H1 (cell line): ENCODE measurements at regions not wholly inside any gene's neighbourhood (a gene's known extent, or its start where the extent isn't known, plus 50 kb on each side); places are given as distances from the start of the nearest gene placed in this dataset.

Experiments
- CTCF ChIA-PET: fragments of 300-600 bp; sonication (Branson Sonifier 250); formaldehyde crosslinking; loops from one replicate; lab custom pipeline; 2021; ENCODE audit not compliant: partially characterized antibody; lab: Charles Lee
- POLR2A ChIA-PET: fragments of 300-600 bp; sonication (Branson Sonifier 250); formaldehyde crosslinking; loops from one replicate; lab custom pipeline; 2021; ENCODE audit warnings: inconsistent platforms; ENCODE audit not compliant: partially characterized antibody; lab: Charles Lee
- DNase-seq, 2 experiments: peaks; one replicate each; pipeline versions ENCODE4 v3.0.0 to v3.0.0-alpha.2; 2010 to 2022; ENCODE audit warnings: low spot score in 2 of 2, low read depth in 1 of 2, mixed read lengths in 1 of 2
- FAIRE-seq: peaks from 2 replicates; lab custom pipeline; 2011; peaks lifted over from hg19 to GRCh38; lab: Jason Lieb, UNC
- H2AFZ ChIP-seq: 2 replicates; pipeline ENCODE4 v1.8.1; 2012; ENCODE audit warnings: low read length, inconsistent platforms
- H2AK5ac ChIP-seq: 2 replicates; pipeline ENCODE4 v1.6.1; 2013; ENCODE audit warnings: low read depth, low read length
- H2BK120ac ChIP-seq: replicated peaks from 2 replicates; pipeline ENCODE3; 2013; ENCODE audit warnings: low read depth, low read length, inconsistent platforms
- H2BK12ac ChIP-seq: 2 replicates; pipeline ENCODE4 v1.6.1; 2013; ENCODE audit warnings: low read depth, low read length
- H2BK15ac ChIP-seq: 2 replicates; pipeline ENCODE4 v1.6.1; 2013; ENCODE audit warnings: low read length
- H2BK20ac ChIP-seq: 2 replicates; pipeline ENCODE4 v1.6.1; 2013; ENCODE audit warnings: low read length
- H2BK5ac ChIP-seq: 2 replicates; pipeline ENCODE4 v1.6.1; 2013; ENCODE audit warnings: low read depth, low read length
- H3K14ac ChIP-seq: 2 replicates; pipeline ENCODE4 v1.6.1; 2013; ENCODE audit warnings: inconsistent platforms; ENCODE audit not compliant: insufficient read length
- H3K18ac ChIP-seq: 2 replicates; pipeline ENCODE4 v1.6.1; 2013; ENCODE audit warnings: low read length; ENCODE audit errors: extremely low read depth
- H3K23ac ChIP-seq: 2 replicates; pipeline ENCODE4 v1.6.1; 2013; ENCODE audit warnings: inconsistent platforms; ENCODE audit not compliant: insufficient read length
- H3K23me2 ChIP-seq: 2 replicates; pipeline ENCODE4 v1.6.1; 2013; ENCODE audit warnings: low read depth, low read length
- H3K27ac ChIP-seq: 2 replicates; pipeline ENCODE4 v1.6.1; 2011; ENCODE audit warnings: low read depth, low read length, inconsistent platforms
- H3K27me3 ChIP-seq, 4 experiments: replicated peaks in 1 of 4; 1 replicate in 1 of 4; 2 replicates in 3 of 4; pipeline versions ENCODE4 v1.6.1 to v1.8.1; 2011 to 2013; ENCODE audit warnings: low read length in 3 of 4, mild to moderate bottlenecking in 3 of 4, inconsistent platforms in 2 of 4, mixed read lengths in 2 of 4, moderate library complexity in 1 of 4; ENCODE audit not compliant: control insufficient read depth in 3 of 4, insufficient read depth in 3 of 4; ENCODE audit errors: extremely low read depth in 1 of 4
- H3K36me3 ChIP-seq, 4 experiments: 2 replicates each; pipeline versions ENCODE4 v1.6.1 to v1.8.1; 2011 to 2013; ENCODE audit warnings: mild to moderate bottlenecking in 4 of 4, low read length in 3 of 4, moderate library complexity in 2 of 4, control low read depth in 1 of 4, inconsistent platforms in 1 of 4; ENCODE audit not compliant: insufficient read depth in 4 of 4, control insufficient read depth in 2 of 4
- H3K4ac ChIP-seq: replicated peaks from 2 replicates; pipeline ENCODE3; 2013; ENCODE audit warnings: low read length, low read depth, mixed read lengths, inconsistent platforms; ENCODE audit not compliant: insufficient read length
- H3K4me1 ChIP-seq, 4 experiments: replicated peaks in 1 of 4; 1 replicate in 1 of 4; 2 replicates in 3 of 4; pipeline versions ENCODE4 v1.6.1 to v1.8.1; 2011 to 2013; ENCODE audit warnings: low read length in 3 of 4, inconsistent platforms in 2 of 4, mixed read lengths in 1 of 4; ENCODE audit not compliant: insufficient read depth in 4 of 4, control insufficient read depth in 3 of 4
- H3K4me2 ChIP-seq, 2 experiments: 2 replicates each; pipeline versions ENCODE4 v1.6.1 to v1.8.1; 2011 to 2013; ENCODE audit warnings: low read depth in 2 of 2, low read length in 2 of 2, control low read depth in 1 of 2, inconsistent platforms in 1 of 2, mild to moderate bottlenecking in 1 of 2; ENCODE audit not compliant: insufficient read depth in 1 of 2
- H3K4me3 ChIP-seq, 4 experiments: fragments of 200-600, 300-600 bp in 1 of 4; sonication (generic), shearing (Covaris generic), sonication (Bioruptor Twin) in 1 of 4; 2 replicates each; pipeline versions ENCODE4 v1.5.1 to v1.8.1; 2011 to 2016; ENCODE audit warnings: low read length in 4 of 4, low read depth in 3 of 4, control low read depth in 2 of 4, inconsistent platforms in 2 of 4, mild to moderate bottlenecking in 2 of 4, mixed read lengths in 1 of 4, moderate library complexity in 1 of 4; ENCODE audit not compliant: insufficient read depth in 2 of 4; ENCODE audit errors: extremely low read depth in 1 of 4
- H3K56ac ChIP-seq: replicated peaks from 2 replicates; pipeline ENCODE3; 2013; ENCODE audit warnings: low read depth, mild to moderate bottlenecking, mixed read lengths, low read length, inconsistent platforms; ENCODE audit not compliant: insufficient read length
- H3K79me1 ChIP-seq: 2 replicates; pipeline ENCODE4 v1.6.1; 2013; ENCODE audit warnings: low read depth, low read length, control low read depth
- H3K79me2 ChIP-seq, 2 experiments: 2 replicates each; pipeline versions ENCODE4 v1.6.1 to v1.8.1; 2012 to 2013; ENCODE audit warnings: low read length in 2 of 2, mild to moderate bottlenecking in 2 of 2, inconsistent platforms in 1 of 2; ENCODE audit not compliant: insufficient read depth in 2 of 2, control insufficient read depth in 1 of 2
- H3K9ac ChIP-seq, 4 experiments: replicated peaks in 1 of 4; 1 replicate in 1 of 4; 2 replicates in 3 of 4; pipeline versions ENCODE4 v1.6.1 to v1.8.1; 2011 to 2013; ENCODE audit warnings: low read depth in 3 of 4, low read length in 3 of 4, control low read depth in 2 of 4, mild to moderate bottlenecking in 2 of 4, moderate library complexity in 2 of 4, inconsistent platforms in 1 of 4; ENCODE audit errors: extremely low read depth in 1 of 4
- H3K9me3 ChIP-seq, 2 experiments: 2 replicates each; pipeline versions ENCODE4 v1.6.1 to v1.8.1; 2012 to 2013; ENCODE audit warnings: mild to moderate bottlenecking in 2 of 2, moderate library complexity in 2 of 2, control low read depth in 1 of 2, inconsistent platforms in 1 of 2, low read depth in 1 of 2, low read length in 1 of 2, mixed read lengths in 1 of 2; ENCODE audit not compliant: insufficient read depth in 2 of 2
- H4K20me1 ChIP-seq, 2 experiments: replicated peaks in 1 of 2; 2 replicates each; pipeline versions ENCODE3 to v1.8.1; 2011 to 2013; ENCODE audit warnings: inconsistent platforms in 2 of 2, low read length in 2 of 2, mild to moderate bottlenecking in 1 of 2; ENCODE audit not compliant: insufficient read depth in 2 of 2, control insufficient read depth in 1 of 2
- H4K5ac ChIP-seq: 2 replicates; pipeline ENCODE4 v1.6.1; 2013; ENCODE audit warnings: low read length, low read depth, mixed read lengths, inconsistent platforms; ENCODE audit not compliant: insufficient read length
- H4K8ac ChIP-seq: 2 replicates; pipeline ENCODE4 v1.8.0; 2013; ENCODE audit warnings: mild to moderate bottlenecking, moderate library complexity, low read length, inconsistent platforms; ENCODE audit not compliant: insufficient read depth; ENCODE audit errors: extremely low read depth
- H4K91ac ChIP-seq: replicated peaks from 2 replicates; pipeline ENCODE3; 2013; ENCODE audit warnings: low read length, mixed read lengths, inconsistent platforms; ENCODE audit not compliant: insufficient read length
- CREB1 ChIP-seq: IDR thresholded peaks from 2 replicates; pipeline ENCODE4 v1.6.1; 2012; ENCODE audit warnings: inconsistent platforms
- EGR1 ChIP-seq: IDR thresholded peaks from 2 replicates; pipeline ENCODE4 v1.6.1; 2011; ENCODE audit warnings: low read depth, low read length, borderline replicate concordance
- MAX ChIP-seq: IDR thresholded peaks from 2 replicates; pipeline ENCODE4 v1.6.1; 2012; ENCODE audit warnings: inconsistent platforms
- POLR2AphosphoS5 ChIP-seq: IDR thresholded peaks from 2 replicates; pipeline ENCODE4 v1.6.1; 2011; ENCODE audit warnings: low read depth, low read length
- RAD21 ChIP-seq, 2 experiments: IDR thresholded peaks in 1 of 2; conservative IDR thresholded peaks in 1 of 2; 2 replicates each; pipeline ENCODE4 v1.6.1; 2011; ENCODE audit warnings: low read depth in 2 of 2, low read length in 2 of 2, improper control_type of control experiment in 1 of 2, inconsistent platforms in 1 of 2, mild to moderate bottlenecking in 1 of 2, moderate library complexity in 1 of 2
- SAP30 ChIP-seq: fragments of 300-600 bp; sonication (generic); IDR thresholded peaks from 2 replicates; pipeline ENCODE4 v1.7.1; 2012; ENCODE audit warnings: low read length, moderate library complexity, mild to moderate bottlenecking, inconsistent platforms; ENCODE audit not compliant: insufficient read depth, insufficient replicate concordance
- SIN3A ChIP-seq, 2 experiments: IDR thresholded peaks in 1 of 2; conservative IDR thresholded peaks in 1 of 2; 2 replicates each; pipeline ENCODE4 v1.6.1; 2011 to 2012; ENCODE audit warnings: low read length in 2 of 2, improper control_type of control experiment in 1 of 2, low read depth in 1 of 2, mild to moderate bottlenecking in 1 of 2
- WGBS, 2 experiments: shearing (Covaris generic) in 1 of 2; methylation state at CpG; one replicate each; pipeline versions ENCODE4 v1.1.6 to v1.1.7; 2013 to 2015; ENCODE audit warnings: low lambda C conversion rate in 2 of 2, mixed read lengths in 2 of 2, inconsistent platforms in 1 of 2, low coverage in 1 of 2, missing lambda C conversion rate in 1 of 2; ENCODE audit not compliant: insufficient replicate concordance in 2 of 2, insufficient coverage in 1 of 2, insufficient read length in 1 of 2; ENCODE audit errors: extremely low coverage in 1 of 2, missing lambda C conversion rate in 1 of 2; 5-methylcytosine and 5-hydroxymethylcytosine counted together

GRCh38 chr3:159273608-159274007, 471.8 kb downstream of the MFSD1 start:
- no peaks in the 10 kb centered on the region for H3K27me3 ChIP-seq
- H2BK12ac ChIP-seq: no peak overlapping the region
- ChIA-PET POLR2A (no interaction called here), CTCF (interaction anchor here (1.0 to 1.7 kb wide), 2 partner anchors 11 to 13 kb away, joined by 4 to 5 read pairs; no protein-coding TSS in a partner anchor)
- H3K4me3 ChIP-seq: no peak overlapping the region
- no peak overlapping the region for H3K56ac ChIP-seq
- H3K23ac ChIP-seq: no peak overlapping the region
- H2BK20ac ChIP-seq: no peak overlapping the region
- no peak overlapping the region for H2AFZ ChIP-seq
- H3K4me2 ChIP-seq: no peak overlapping the region
- H3K4me1 ChIP-seq: no peaks in the 10 kb centered on the region
- 0 out of 4 replicates have a peak, but pooled peaks of 1 of the 2 experiments have one; percentile 3 for TF ChIP-seq RAD21 (IDR thresholded peaks at IDR 0.05 in 1 of 2, conservative IDR thresholded peaks at IDR 0.05 in 1 of 2; ENCODE audit: low read depth in 2 of 2, low read length in 2 of 2)
- TF ChIP-seq MAX: peak; percentile 87
- no peak for TF ChIP-seq EGR1
- TF ChIP-seq SAP30: peak; percentile 79
- TF ChIP-seq SIN3A (conservative IDR thresholded peaks at IDR 0.05 in 1 of 2, IDR thresholded peaks at IDR 0.05 in 1 of 2; ENCODE audit: low read depth in 1 of 2, low read length in 2 of 2): peak; percentile 86 to 89; a peak in 3 of 4 replicates
- peak; percentile 49; the same call in 1 of the 2 replicates for TF ChIP-seq CREB1
- no peak for TF ChIP-seq POLR2AphosphoS5
- no peak overlapping the region for H3K14ac ChIP-seq
- H3K9me3 ChIP-seq: no peaks in the 10 kb centered on the region
- H4K8ac ChIP-seq: no peak overlapping the region
- DNase-seq (peak in 1 of 2 experiments; percentile 69), FAIRE-seq (peak; percentile 84)
- no peak overlapping the region for H3K9ac ChIP-seq
- no peak overlapping the region for H2BK5ac ChIP-seq
- H4K5ac ChIP-seq: no peak overlapping the region
- H4K20me1 ChIP-seq: no peaks in the 10 kb centered on the region
- no peak overlapping the region for H3K27ac ChIP-seq
- no peaks in the 10 kb centered on the region for H3K79me1 ChIP-seq
- H2BK15ac ChIP-seq: no peak overlapping the region
- H3K23me2 ChIP-seq: no peaks in the 10 kb centered on the region
- H3K36me3 ChIP-seq: no peaks in the 10 kb centered on the region
- H2BK120ac ChIP-seq: no peak overlapping the region
- H2AK5ac ChIP-seq: no peak overlapping the region
- WGBS, 2 experiments: 33% methylated on average over 6 of the region's 6 CpGs; no CpG with 5 or more reads in 1 of the 2 experiments
- H3K4ac ChIP-seq: no peak overlapping the region
- H3K79me2 ChIP-seq: no peaks in the 10 kb centered on the region
- H3K18ac ChIP-seq: no peak overlapping the region
- H4K91ac ChIP-seq: no peak overlapping the region
